GM12873 (cell line): ENCODE measurements at regions not wholly inside any gene's neighbourhood (a gene's known extent, or its start where the extent isn't known, plus 50 kb on each side); places are given as distances from the start of the nearest gene placed in this dataset.

Source experiments
- CTCF ChIP-seq: IDR thresholded peaks from 2 replicates; pipeline ENCODE4 v1.5.1; 2012; ENCODE audit warnings: low read depth, mild to moderate bottlenecking, moderate library complexity, low read length, control low read depth; ENCODE audit not compliant: insufficient read depth; ENCODE audit errors: missing control alignments

DNA sequence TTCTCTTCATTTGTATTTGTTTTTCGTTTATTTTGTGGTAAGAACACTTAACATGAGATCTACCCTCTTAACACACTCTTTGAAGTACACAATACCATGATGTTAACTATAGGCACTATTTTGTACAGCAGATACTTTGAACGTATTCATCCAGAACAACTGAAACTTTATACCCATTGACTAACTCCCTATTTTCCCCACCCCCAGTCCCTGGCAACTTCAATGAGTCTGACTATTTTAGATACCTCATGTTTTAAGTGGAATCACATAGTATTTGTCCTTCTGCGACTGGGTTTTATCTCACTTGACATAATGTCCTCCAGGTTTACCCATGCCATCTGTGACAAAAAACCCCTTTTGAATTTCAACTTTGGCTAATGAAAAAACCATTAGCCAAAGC, 356.3 kb upstream of the CDH20 start:
- no peak for TF ChIP-seq CTCF

DNA sequence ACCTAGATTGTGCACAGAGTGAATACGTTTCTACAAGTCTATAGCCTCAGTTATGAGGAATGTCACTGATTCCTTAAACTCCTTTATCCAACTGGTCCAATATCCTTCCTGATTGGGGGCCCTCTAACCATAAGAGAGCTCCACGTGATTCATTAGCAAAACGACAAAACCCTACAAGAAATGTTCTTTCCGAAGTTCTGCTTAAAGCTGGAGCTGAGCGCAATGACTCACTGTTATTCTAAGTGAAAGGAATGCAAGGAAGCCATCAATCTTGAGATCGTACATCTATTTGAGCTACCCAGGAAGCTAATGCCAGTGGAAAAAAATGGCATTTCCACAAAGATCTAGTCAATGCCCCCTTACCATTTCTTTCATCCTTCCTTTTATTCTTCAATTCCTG, 354.9 kb upstream of the CDH20 start:
- TF ChIP-seq CTCF: no peak

DNA sequence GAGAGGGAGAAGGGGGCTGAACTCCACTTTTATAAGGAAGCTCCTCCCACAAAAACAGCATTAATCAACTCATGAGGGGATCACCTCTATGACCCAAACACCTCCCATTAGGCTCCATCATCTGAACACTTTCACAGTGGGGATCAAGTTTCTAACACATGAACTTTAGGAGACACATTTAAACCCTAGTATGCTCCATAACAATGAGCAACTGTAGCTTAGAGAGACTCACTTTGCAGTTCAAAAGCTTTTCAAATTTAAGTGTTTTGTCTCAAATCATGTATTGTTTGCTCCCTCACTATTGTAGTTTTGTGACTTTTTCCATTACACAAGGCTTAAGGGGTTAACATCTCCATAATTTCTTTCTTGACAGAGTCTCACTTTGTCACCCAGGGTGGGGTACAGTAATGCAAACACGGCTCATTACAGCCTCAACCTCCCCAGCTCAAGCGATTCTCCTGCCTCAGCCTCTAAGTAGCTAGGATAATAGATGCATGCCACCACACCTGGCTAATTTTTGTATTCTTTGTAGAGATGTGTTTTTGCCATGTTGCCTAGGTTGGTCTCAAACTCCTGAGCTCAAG, 352.7 kb upstream of the CDH20 start:
- no peak for TF ChIP-seq CTCF

DNA sequence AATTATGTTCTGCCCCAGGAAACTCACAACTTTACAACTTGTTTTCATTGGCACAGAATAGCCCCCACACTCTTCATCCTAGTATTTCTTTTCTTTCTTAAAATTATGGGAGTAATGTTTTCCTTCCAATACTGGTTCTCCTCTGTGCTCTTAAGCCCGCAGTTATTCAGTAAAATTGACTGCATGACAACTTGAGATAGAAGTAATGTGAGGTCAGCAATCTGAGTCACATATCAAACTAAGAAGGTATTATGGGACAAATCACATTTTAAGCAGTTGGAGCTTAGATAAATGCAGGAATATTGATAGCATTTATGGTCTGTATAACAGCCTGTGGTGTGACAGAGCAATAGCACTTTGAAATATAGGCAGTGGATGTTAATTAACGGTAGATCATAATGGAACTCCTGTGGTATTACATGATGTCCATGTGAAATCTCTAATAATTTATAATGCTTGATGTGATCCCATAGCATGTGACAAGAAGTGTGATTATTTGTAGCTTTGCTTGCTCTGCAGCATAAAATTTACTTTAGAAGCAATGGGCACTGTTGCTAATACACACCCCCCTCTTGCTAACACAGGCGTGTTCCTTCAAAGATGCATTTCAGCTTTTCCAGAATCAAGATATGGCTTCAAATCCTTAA, 351.4 kb upstream of the CDH20 start:
- TF ChIP-seq CTCF: no peak

- no peak for TF ChIP-seq CTCF
Measured at GRCh38 chr18:60982329-60982695, 350.9 kb upstream of the CDH20 start.

DNA sequence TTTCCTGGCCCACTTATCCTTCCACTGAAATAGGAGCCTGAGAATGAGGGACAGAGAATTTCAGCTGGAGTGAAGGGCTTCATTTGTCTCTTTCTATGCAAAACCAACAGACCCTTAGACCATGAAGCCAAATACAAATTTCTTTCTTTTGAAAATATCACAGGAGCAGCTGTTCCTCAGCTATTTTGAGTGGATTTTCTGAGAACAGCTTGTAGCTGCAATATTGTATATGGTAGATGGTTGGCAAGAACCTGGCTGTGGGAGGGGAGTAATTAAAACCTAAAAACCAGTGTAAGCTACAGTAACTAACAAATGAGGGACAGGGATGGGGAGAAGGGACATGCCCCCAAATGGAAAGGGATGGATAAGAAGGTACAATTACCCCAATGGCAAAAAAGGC, 350.3 kb upstream of the CDH20 start:
- TF ChIP-seq CTCF: no peak

DNA sequence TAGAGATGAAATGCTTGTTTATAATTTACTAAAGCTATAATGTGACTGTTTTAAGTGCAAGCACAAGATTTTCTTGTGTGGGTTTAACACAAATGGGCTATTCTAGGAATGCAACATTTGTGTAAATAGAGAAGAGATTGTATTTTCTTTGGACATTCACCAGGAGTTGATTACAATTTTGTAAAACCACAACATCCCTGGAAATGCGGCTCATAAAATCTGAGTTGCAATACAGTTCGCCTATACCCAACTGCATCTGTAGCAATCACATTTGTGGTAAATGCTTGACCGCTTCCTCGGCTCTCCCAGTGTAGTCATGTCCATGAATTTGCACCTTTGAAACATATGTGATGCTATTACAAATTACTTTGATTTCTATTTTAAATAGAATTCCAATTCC, 348.7 kb upstream of the CDH20 start:
- no peak for TF ChIP-seq CTCF
